Liver (tissue), 3 donors: ENCODE measurements at regions not wholly inside any gene's neighbourhood (a gene's known extent, or its start where the extent isn't known, plus 50 kb on each side); places are given as distances from the start of the nearest gene placed in this dataset.

Experiments
- ATF3 ChIP-seq: IDR thresholded peaks from 2 replicates; pipeline ENCODE4 v1.6.1; 2016; ENCODE audit warnings: antibody characterized with exemption
- EGR1 ChIP-seq, 2 donors: IDR thresholded peaks; 2 replicates each; pipeline ENCODE4 v1.6.1; 2016 to 2018; ENCODE audit warnings: antibody characterized with exemption in 2 of 2, low read depth in 2 of 2
- FOXA1 ChIP-seq: IDR thresholded peaks from 2 replicates; pipeline ENCODE4 v1.6.1; 2016; ENCODE audit warnings: antibody characterized with exemption
- GABPA ChIP-seq, 2 donors: IDR thresholded peaks in 1 of 2; conservative IDR thresholded peaks in 1 of 2; 2 replicates each; pipeline ENCODE4 v1.6.1; 2016; ENCODE audit warnings: antibody characterized with exemption in 2 of 2, mild to moderate bottlenecking in 1 of 2, moderate library complexity in 1 of 2
- JUND ChIP-seq, 2 donors: IDR thresholded peaks; 2 replicates each; pipeline ENCODE4 v1.6.1; 2016; ENCODE audit warnings: antibody characterized with exemption in 2 of 2
- MAX ChIP-seq: IDR thresholded peaks from 2 replicates; pipeline ENCODE4 v1.6.1; 2016; ENCODE audit warnings: antibody characterized with exemption
- RAD21 ChIP-seq, 2 donors: IDR thresholded peaks; 2 replicates each; pipeline ENCODE4 v1.6.1; 2016; ENCODE audit warnings: antibody characterized with exemption in 2 of 2, mild to moderate bottlenecking in 2 of 2
- RXRA ChIP-seq, 2 donors: IDR thresholded peaks; 2 replicates each; pipeline ENCODE4 v1.6.1; 2017 to 2018; ENCODE audit warnings: antibody characterized with exemption in 2 of 2, mild to moderate bottlenecking in 1 of 2
- SP1 ChIP-seq: IDR thresholded peaks from 2 replicates; pipeline ENCODE4 v1.6.1; 2018; ENCODE audit warnings: antibody characterized with exemption, mild to moderate bottlenecking
- TAF1 ChIP-seq: conservative IDR thresholded peaks from 2 replicates; pipeline ENCODE4 v1.6.1; 2016; ENCODE audit warnings: antibody characterized with exemption, mild to moderate bottlenecking
- TF ChIP-seq, protein P1 (sequence below): fragments of 150-350 bp; IDR thresholded peaks from 2 replicates; pipeline ENCODE4 v1.5.1; 2017; ENCODE audit warnings: improper control_type of control experiment, low read depth, low read length; ENCODE audit not compliant: missing input control
- donor health status: healthy.
- donor health status: healthy.

DNA sequence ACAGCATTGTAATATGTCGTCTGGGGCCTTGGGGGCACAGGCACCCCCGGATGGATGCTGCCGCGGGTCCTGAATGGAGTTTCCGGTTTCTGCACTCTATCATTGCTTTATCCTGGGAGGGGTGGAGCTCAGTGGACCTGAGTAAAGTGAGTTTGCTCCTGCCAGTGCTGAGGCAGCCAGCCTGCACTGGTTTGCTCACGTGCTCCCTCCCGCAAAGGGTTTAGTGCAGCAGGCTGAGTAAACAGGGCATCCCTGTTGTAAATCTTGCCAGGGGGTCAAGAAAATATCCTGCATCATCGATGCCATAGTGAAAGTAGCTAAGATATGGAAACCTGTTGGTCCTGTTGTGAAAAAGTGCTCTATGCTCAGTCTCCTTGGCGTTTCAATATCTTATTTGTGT, 85.6 kb upstream of the BRINP3 start:
- TF ChIP-seq MAX: no peak
- no peak for TF ChIP-seq TAF1
- TF ChIP-seq EGR1 (IDR thresholded peaks at IDR 0.05; ENCODE audit: low read depth in 2 of 2): no peak
- TF ChIP-seq, protein P1, sequence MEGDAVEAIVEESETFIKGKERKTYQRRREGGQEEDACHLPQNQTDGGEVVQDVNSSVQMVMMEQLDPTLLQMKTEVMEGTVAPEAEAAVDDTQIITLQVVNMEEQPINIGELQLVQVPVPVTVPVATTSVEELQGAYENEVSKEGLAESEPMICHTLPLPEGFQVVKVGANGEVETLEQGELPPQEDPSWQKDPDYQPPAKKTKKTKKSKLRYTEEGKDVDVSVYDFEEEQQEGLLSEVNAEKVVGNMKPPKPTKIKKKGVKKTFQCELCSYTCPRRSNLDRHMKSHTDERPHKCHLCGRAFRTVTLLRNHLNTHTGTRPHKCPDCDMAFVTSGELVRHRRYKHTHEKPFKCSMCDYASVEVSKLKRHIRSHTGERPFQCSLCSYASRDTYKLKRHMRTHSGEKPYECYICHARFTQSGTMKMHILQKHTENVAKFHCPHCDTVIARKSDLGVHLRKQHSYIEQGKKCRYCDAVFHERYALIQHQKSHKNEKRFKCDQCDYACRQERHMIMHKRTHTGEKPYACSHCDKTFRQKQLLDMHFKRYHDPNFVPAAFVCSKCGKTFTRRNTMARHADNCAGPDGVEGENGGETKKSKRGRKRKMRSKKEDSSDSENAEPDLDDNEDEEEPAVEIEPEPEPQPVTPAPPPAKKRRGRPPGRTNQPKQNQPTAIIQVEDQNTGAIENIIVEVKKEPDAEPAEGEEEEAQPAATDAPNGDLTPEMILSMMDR: no peak
- no peak for TF ChIP-seq ATF3
- no peak for TF ChIP-seq RXRA (IDR thresholded peaks at IDR 0.05)
- no peak for TF ChIP-seq JUND (IDR thresholded peaks at IDR 0.05)
- TF ChIP-seq GABPA (IDR thresholded peaks at IDR 0.05 in 1 of 2, conservative IDR thresholded peaks at IDR 0.05 in 1 of 2): no peak
- TF ChIP-seq FOXA1: no peak
- TF ChIP-seq SP1: no peak
- TF ChIP-seq RAD21 (IDR thresholded peaks at IDR 0.05): no peak
